NCI-H460 (cell line): ENCODE measurements at regions not wholly inside any gene's neighbourhood (a gene's known extent, or its start where the extent isn't known, plus 50 kb on each side); places are given as distances from the start of the nearest gene placed in this dataset.
"Not testable (repeated sequence)": the region's sequence is repeated elsewhere in the genome, so short reads cannot be mapped to it uniquely, and the experiment has no call there.

Experiments used
- DNase-seq: peaks from one replicate; pipeline ENCODE4 v3.0.0-alpha.2; 2016; ENCODE audit warnings: low read depth; ENCODE audit errors: extremely low read depth

DNA sequence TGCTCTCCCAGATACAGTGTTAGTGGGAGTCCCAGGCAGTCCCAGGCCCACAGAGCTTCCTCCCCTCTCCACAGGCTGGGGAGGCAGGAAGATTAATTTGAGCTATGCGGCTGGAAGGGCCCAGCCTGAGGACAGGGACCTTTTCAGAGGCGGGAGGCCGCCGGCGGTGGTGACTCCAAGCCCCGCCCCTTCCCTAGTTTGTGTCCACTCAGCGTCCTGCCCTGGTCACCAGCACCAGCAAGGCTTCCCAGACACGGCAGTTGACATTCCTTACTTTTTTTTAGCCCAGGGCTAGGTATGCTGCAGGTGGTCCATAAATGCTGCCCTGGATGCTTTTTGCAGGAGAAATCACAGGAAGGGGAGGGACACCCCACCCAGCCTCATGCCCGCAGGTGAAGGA is 67.7 kb upstream of the LRPAP1 start:
- DNase-seq = no peak

DNA sequence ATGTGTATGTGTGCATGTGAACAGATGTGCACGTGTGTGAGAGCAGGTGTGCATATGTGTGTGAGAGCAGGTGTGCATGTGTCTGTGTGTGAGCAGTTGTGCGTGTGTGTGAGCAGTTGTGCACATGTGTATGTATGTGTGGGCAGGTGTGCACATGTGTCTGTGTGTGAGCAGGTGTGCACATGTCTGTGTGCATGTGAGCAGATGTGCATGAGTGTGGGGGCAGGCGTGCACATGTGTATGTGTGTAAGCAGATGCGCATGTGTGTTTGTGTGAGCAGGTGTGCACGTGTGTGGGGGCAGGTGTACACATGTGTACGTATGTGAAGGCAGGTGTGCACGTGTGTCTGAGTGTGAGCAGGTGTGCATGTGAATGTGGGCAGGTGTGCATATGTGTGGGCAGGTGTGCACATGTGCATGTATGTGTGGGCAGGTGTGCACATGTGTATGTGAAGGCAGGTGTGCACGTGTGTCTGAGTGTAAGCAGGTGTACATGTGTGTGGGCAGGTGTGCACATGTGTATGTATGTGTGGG is 66.5 kb upstream of the LRPAP1 start:
- no peak for DNase-seq

DNA sequence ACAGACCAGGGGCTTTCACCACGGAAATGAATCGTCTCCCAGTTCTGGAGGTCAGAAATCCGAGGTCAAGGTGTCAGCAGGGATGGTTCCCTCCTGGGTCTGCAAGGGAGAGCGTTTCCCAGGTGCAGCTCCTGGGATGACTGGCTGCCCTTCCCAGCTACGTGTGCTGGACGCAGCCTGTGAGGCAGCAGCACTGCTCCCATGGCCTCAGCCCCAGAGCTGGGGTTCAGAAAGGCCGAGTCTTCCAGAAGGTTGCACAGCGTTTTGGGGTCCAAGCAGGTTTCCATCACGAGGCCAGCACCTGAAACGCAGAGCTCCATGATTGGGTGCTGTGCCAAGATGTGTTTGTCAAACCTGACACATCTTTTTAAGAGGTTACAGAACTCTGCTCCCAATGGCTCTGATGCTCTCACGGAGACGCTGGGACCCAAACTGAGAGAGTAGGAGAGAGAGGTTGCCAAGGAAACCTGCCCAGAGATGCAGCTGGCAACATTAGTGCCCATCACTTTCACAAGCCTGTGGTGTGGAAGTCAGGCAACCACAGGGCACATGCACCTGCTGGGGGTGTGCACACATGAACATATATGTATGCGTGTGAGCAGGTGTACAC is 65.8 kb upstream of the LRPAP1 start:
- DNase-seq = not testable (repeated sequence)

DNA sequence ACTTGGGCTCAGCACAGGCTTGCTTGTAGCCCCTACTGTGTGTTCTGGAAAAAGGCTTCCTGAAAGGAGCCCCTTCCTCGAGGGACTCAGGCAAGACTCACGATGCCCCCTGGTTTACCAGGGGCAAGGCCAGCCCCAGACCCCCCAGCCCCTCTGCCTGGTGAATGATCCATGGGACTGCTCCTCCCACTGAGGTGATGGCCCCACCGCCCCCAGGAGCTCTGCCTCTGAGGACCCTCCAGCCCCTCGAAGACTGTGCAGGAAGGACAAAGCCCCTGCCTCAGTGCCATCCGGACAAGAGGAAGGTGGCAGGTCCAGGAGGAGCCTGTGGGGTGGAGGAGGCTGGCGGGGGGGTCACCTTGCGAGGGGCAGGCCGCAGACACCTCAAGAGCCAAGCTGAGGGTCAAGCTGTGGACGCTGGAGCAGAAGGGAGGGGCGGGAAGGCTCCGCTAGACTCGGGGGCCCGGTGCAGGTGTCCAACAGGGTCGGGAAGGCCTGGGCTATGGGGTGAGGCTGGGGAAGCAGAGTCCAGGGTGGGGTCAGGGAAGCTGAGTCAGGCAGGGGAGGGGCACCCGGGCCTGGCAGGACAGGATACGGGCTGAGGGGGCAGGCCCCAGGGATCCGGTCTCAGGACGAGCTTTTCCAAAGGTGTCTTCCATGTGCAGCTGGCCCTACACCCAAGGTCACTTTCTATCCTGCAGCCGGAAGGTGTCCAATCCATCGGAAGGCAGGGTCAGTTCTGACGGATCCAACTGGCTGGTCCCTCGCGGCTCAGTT is 64.9 kb upstream of the LRPAP1 start:
- DNase-seq = not testable (repeated sequence)

DNA sequence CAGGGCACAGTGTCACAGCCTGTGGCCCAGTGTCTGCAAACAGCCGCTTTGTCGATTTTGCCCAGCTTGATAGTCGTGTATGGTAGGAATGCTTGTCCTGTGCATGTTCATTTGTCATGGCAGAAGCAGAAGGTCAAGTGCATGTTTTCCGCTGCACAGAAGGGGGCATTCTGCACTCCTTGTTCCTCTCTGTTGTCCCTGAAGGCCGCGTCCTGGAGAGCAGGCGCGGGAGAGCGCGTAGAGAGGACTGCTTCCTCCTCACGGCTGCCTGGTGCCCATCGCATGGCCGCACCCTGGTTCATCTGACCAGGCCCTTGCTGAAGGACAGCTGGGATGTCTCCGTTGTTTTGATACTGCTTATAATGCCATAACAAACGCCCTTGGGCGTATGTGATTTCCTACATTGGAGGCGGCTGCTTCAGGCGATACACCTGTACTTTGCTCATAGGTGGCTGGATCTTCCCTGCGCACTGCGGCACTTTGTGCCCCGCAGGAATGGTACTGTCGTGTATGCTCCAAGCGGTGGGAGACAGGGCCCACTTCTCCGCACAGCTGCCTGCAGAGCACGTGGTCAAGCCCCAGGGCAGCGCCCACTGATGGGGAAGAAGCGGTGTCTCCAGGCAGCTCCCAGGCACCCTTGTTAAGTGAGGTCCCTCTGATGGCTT is 63.5 kb upstream of the LRPAP1 start:
- not testable (repeated sequence) for DNase-seq

DNA sequence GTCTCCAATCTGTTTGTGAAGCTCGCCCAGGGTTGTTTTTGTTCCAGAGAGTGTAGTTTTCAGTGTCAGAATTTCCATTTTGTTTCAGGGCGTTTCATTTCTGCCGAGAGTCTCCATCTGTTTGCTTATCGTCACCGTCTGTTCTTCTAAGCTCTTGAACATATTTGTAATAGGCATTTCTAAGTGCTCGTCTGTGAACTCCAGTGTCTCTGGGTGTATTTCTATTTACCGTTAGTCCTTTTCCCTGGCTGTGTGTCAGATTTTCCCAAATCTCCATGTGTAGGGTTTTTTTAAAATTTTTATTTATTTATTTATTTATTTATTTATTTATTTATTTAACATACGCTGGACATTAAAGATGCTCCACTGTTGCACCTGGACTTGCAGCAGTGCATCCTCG is 62.5 kb upstream of the LRPAP1 start:
- DNase-seq = not testable (repeated sequence)

DNA sequence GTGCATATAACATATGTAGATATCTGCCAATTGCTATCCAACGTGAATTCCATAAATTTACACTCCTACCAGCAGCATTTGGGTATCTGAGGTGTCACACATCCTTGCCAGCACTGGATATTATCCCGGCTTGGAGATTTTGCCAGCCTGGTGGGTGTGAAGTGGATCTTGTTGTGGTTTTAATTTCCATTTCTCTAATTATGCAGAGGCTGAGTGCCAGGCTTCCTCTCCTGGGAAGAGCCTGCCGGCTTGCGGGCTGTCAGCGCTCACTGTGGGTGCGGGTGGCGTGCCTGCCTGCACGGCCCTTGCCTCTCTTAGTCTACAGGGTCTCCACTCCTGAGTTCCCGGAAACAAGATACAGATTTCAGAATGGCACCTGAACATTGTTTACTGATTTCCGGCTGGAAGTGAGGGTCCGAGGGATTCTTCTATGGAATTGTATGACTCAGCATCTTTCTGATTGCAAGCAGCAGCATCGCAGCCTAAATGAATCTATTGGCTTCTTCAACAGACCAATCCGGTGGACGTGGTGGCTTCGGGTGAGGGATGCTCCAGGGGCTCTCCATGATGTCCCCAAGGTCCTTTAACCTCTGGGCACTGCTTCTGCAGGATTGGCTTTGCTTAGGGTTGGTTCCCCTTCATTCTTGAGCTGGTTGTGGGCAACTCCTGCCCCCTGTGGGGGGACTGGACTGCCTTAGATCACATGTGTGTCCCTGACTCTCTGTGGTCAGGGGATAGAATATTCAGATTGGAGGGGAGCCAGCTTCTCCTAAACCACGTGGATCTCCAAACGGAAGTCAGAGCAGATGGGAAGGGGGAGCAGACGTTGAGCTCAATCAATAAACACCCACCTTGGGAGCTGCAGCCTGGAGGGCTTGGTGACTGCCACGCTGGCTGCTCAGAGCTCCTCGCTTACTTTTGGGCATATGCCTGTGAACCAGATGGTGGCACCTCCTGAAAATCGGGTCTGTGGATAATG is 58.0 kb upstream of the LRPAP1 start:
- not testable (repeated sequence) for DNase-seq

DNA sequence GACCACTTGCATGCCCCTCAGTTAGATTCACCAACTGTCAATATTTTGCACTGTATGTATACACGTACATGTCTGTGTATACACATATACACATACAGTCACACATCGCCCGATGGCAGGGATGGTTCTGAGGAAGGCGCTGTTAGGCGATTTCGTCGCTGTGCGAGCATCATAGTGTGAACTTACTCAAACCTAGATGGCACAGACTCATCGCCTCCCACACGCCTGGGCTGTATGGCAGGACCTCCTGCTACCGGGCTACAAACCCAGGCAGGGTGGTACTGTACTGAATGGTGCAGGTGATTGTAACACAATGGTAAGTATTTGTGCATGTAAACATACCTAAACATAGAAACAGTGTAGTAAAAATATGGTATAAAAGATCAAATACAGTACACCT is 57.2 kb upstream of the LRPAP1 start:
- not testable (repeated sequence) for DNase-seq

DNA sequence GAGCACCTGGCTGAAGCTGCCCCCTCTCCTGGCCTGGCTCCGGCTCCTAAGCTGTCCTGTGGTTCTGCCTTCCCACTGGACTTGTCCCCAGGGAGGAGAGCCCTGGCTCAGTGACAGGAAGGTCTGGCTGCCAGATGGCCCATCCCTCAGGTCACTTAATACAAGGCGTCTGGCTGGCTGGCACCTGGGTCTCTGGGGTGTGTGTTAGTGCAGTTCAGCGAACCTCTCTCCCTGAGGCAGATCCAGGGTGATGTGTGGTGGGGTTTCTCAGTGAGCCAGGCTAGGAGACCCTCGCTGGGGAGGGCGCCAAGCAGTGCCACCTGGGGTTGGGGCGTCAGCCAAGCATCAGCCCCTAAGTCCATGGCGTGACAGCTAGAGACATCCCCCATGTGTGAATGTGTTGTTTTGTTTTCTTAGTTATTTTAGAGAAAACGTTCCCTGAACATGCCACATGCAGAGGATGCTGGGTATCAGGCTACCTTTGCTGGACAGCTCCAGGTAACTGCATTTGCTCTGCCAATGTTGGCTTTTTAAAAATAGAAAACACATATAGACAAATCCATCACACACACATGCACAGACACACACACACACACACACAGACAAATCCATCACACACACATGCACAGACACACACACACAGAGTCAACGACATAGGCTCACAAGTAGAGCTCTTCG is 56.4 kb upstream of the LRPAP1 start:
- DNase-seq = not testable (repeated sequence)

DNA sequence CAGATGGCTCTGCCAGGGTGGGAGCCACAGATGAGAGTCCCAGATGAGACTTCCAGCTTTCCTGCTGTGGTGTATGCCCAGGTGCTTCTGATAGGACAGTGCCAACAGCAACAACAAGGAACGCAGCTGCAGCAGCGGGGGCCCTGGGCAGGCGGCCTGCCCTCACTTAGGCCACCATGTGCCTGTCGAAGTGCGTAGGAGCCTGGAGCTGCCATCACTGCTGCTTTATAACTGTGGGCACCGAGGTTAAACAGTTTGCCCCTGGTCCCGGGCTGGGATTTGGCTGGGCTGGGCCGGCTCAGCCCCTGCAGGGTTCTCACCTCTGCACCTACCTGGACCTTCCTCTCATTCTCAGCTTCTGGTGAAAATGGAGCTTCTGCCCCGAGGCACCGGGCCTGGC is 54.4 kb upstream of the LRPAP1 start:
- DNase-seq = not testable (repeated sequence)

DNA sequence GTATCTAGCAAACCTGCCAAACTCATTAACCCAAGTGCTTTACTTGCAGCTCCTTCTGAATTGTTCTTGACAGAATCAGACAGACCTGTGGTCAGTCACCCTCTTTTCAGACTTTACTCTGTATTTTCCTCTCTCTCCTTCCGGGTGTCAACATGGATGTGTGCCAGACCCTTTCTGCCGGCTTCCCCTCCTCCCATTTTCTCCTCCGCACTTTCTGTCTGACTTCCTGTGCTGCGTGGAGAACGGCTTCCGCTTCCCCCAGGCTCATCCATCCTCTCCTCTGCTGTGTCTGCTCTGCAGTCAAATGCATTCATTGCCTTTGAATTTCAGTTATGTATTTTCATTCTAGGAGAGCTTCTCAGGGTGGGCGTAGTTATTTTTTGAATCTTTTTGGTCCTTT is 53.3 kb upstream of the LRPAP1 start:
- DNase-seq = not testable (repeated sequence)

DNA sequence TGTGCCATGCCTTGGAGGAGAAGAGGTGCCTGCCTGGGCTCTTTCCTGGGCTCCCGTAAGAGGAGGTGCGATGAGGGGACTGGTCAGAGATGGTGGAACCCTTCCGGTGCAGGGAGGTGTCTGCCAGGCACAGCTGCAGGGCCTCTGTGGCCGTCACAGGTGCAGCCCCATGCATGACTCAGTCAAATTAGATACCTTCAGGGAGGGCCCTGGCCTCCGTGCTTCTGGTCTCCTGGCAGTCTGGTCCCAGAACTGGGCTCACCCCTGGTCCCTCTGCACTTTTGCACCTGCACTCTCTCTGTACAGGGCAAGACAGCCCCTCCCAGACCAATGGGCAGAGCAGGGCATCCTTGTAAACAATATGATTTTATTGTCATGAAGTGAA is 49.9 kb upstream of the LRPAP1 start:
- no peak for DNase-seq
